MCF 10A (cell line): ENCODE measurements at regions not wholly inside any gene's neighbourhood (a gene's known extent, or its start where the extent isn't known, plus 50 kb on each side); places are given as distances from the start of the nearest gene placed in this dataset.

ENCODE experiments used
- BruUV-seq: library from RNA; stranded (reverse); fragments of 400-500 nt; replicated peaks from 2 replicates; lab custom pipeline; 2021; lab: Mats Ljungman, UMichigan
- CTCF ChIA-PET: fragments of 300-600 bp; sonication (Branson Sonifier 250); formaldehyde crosslinking; extraction: SDS; loops from one replicate; lab custom pipeline; 2021; ENCODE audit warnings: antibody characterized with exemption, inconsistent platforms; lab: Yijun Ruan, JAX
- POLR2A ChIA-PET: fragments of 300-600, 350-650 bp; sonication (Branson Sonifier 250); formaldehyde crosslinking; extraction: SDS; loops from one replicate; lab custom pipeline; 2020; ENCODE audit warnings: antibody characterized with exemption, inconsistent platforms; lab: Yijun Ruan, JAX
- DNase-seq: peaks from one replicate; pipeline ENCODE4 v3.0.0-alpha.2; 2018; ENCODE audit not compliant: unreplicated experiment
- H3K27ac Mint-ChIP-seq: one replicate; pipeline ENCODE4 v1.8.0; 2022; ENCODE audit warnings: mild to moderate bottlenecking, low read depth, mixed read lengths; ENCODE audit not compliant: unreplicated experiment
- H3K27me3 Mint-ChIP-seq: one replicate; pipeline ENCODE4 v1.8.0; 2022; ENCODE audit warnings: mixed read lengths; ENCODE audit not compliant: insufficient read depth, unreplicated experiment
- H3K36me3 Mint-ChIP-seq: one replicate; pipeline ENCODE4 v1.8.0; 2022; ENCODE audit warnings: mild to moderate bottlenecking, moderate library complexity, mixed read lengths; ENCODE audit not compliant: insufficient read depth, unreplicated experiment
- H3K4me1 Mint-ChIP-seq: one replicate; pipeline ENCODE4 v1.8.0; 2022; ENCODE audit warnings: mixed read lengths; ENCODE audit not compliant: insufficient read depth, unreplicated experiment
- H3K4me3 Mint-ChIP-seq: one replicate; pipeline ENCODE4 v1.8.0; 2022; ENCODE audit warnings: mild to moderate bottlenecking, moderate library complexity, mixed read lengths; ENCODE audit not compliant: unreplicated experiment
- H3K9me3 Mint-ChIP-seq: one replicate; pipeline ENCODE4 v1.8.0; 2022; ENCODE audit warnings: mixed read lengths; ENCODE audit not compliant: unreplicated experiment
- intact Hi-C: fragments of 100-400 bp; cut with micrococcal nuclease; formaldehyde crosslinking; loops from 2 replicates; pipeline ENCODE4 v1.14.1; 2022
- TF ChIP-seq, protein P1 (sequence below): fragments of 200-600 bp; IDR thresholded peaks from one replicate; pipeline ENCODE4 v1.8.0; 2022; ENCODE audit warnings: antibody characterized with exemption, mild to moderate bottlenecking; ENCODE audit not compliant: unreplicated experiment

DNA sequence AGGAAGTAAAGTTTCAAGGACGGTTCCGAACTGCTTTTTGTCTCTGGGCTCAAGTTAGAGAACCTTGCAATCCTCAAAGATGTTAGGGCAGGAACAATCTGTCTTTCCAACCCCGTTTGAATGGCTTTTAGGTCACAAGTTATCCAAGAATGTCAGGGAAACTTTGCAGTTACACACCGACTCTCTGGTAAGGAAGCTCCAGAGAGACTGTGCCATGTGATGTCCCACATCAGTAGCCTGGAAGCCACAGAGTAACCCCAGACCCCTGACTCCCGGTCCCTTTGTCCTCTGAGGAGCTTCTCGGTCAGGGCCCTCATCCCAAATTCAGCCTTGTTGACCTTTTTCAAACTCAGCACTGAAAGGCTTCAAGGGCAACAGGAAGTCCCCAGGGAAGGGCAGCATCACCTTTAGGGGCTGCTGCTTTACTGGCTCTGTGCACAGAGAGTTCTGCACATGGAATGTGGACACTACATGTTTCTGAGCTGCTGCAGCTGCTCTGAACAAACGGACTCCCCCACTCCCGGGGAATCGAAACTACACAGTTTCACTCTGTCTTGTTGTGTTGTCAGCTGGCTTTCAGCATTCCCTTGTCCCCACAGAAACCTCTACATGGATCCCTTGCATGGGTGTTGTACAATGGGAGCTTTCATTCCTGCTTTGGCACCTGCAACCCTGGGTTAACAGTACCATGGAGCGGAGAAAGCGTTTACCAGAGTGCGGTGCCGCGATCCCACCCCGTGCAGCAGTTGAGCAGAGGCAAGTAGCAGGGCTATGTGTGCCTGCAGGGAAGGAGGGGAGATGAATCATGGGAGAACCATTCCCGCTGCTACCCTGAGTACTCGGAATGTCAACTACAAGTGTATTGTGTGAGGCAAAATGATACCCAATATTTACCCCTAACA is 408.2 kb upstream of the THBS1 start:
- no peaks in the 10 kb centered on the region for H3K36me3 Mint-ChIP-seq
- H3K27me3 Mint-ChIP-seq: no peaks in the 10 kb centered on the region
- CTCF ChIA-PET: interaction anchor here (0.5 to 3.6 kb wide), 45 partner anchors 9 to 1725 kb away, joined by 3 to 123 read pairs (median 4); partner anchors contain the start of gene THBS1
- peaks cover 8% of the 10 kb centered on the region for H3K9me3 Mint-ChIP-seq
- peak overlapping the region; percentile 77 for H3K27ac Mint-ChIP-seq
- peaks cover 29% of the 10 kb centered on the region for H3K4me1 Mint-ChIP-seq
- POLR2A ChIA-PET: interaction anchor here (0.6 to 3.3 kb wide), 13 partner anchors 16 to 585 kb away, joined by 3 to 69 read pairs (median 4); partner anchors contain the start of gene THBS1
- TF ChIP-seq, protein P1, sequence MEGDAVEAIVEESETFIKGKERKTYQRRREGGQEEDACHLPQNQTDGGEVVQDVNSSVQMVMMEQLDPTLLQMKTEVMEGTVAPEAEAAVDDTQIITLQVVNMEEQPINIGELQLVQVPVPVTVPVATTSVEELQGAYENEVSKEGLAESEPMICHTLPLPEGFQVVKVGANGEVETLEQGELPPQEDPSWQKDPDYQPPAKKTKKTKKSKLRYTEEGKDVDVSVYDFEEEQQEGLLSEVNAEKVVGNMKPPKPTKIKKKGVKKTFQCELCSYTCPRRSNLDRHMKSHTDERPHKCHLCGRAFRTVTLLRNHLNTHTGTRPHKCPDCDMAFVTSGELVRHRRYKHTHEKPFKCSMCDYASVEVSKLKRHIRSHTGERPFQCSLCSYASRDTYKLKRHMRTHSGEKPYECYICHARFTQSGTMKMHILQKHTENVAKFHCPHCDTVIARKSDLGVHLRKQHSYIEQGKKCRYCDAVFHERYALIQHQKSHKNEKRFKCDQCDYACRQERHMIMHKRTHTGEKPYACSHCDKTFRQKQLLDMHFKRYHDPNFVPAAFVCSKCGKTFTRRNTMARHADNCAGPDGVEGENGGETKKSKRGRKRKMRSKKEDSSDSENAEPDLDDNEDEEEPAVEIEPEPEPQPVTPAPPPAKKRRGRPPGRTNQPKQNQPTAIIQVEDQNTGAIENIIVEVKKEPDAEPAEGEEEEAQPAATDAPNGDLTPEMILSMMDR: no peak
- intact Hi-C loops: loop anchor here (1.0 to 5.0 kb wide), 9 partner anchors 134 to 585 kb away; no protein-coding TSS in a partner anchor
- BruUV-seq: no TSS peak
- H3K4me3 Mint-ChIP-seq: peak overlapping the region; percentile 67
- no peak for DNase-seq

DNA sequence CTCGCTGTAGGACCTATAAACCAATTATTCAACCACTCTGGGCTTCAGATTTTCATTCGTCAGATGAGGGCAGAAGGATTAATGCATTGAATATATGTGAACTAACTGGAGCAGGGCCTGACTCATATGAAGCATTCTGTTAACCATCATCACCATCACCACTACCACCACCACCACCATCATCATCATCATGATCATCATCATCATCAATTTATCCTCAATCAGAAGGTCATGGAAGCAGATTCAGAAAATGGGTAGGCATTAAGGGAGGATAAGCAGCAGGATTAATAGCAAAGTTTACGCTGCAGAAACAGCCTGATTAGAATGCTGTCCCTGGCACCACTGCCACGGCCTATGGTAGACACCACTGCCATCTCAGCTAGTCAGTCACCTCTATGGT is 407.5 kb upstream of the THBS1 start:
- Mint-ChIP-seq H3K4me3 (no peak overlapping the region), H3K36me3 (no peaks in the 10 kb centered on the region), H3K4me1 (peaks cover 30% of the 10 kb centered on the region), H3K9me3 (peaks cover 8% of the 10 kb centered on the region), H3K27ac (peak overlapping the region; percentile 77), H3K27me3 (no peaks in the 10 kb centered on the region)
- intact Hi-C loops: loop anchor here (2.0 to 5.0 kb wide), 3 partner anchors 265 to 339 kb away; no protein-coding TSS in a partner anchor
- CTCF ChIA-PET: interaction anchor here (0.6 to 3.6 kb wide), 10 partner anchors 113 to 1726 kb away, joined by 3 to 123 read pairs (median 8); partner anchors contain the start of gene THBS1
- no peak for DNase-seq
- POLR2A ChIA-PET: interaction anchor here (1.5 to 3.3 kb wide), 4 partner anchors 23 to 407 kb away, joined by 4 to 69 read pairs (median 11); partner anchors contain the start of gene THBS1
- TF ChIP-seq, protein P1: no peak
- BruUV-seq: no TSS peak

DNA sequence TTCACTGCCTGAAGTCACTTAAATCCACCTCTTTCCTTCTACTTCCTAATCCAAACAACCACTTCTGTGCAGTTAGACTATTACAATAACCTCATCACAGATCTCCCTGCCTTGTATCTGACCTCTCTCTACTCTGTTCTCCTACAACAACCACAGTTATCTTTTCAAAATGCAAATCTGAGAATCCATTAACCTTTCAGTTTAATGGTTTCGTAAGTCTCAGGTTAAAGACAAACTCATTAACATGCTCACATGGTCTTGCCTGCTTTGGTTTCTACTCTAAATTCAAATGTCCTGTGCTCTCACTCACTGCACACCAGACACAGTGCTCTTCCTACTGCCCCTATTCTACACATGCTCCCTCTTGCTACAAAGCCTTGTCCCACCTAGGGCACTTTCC is 406.5 kb upstream of the THBS1 start:
- CTCF ChIA-PET: interaction anchor here (0.6 to 3.1 kb wide), 4 partner anchors 14 to 461 kb away, joined by 3 to 20 read pairs (median 3); partner anchors contain the start of gene THBS1

More for the DNA sequence above, 406.5 kb upstream of the THBS1 start:
- intact Hi-C loops: loop anchor here (5.0 kb wide), 2 partner anchors 323 to 338 kb away; no protein-coding TSS in a partner anchor
- Mint-ChIP-seq H3K4me1 (peaks cover 30% of the 10 kb centered on the region), H3K36me3 (no peaks in the 10 kb centered on the region), H3K9me3 (peaks cover 8% of the 10 kb centered on the region), H3K4me3 (no peak overlapping the region), H3K27me3 (no peaks in the 10 kb centered on the region), H3K27ac (peak overlapping the region; percentile 30)
- TF ChIP-seq, protein P1: no peak
- DNase-seq: no peak
- POLR2A ChIA-PET: no interaction called here
- BruUV-seq: no TSS peak
